ENCODE measurements at regions not wholly inside any gene's neighbourhood (a gene's known extent, or its start where the extent isn't known, plus 50 kb on each side); places are given as distances from the start of the nearest gene placed in this dataset.

DNA sequence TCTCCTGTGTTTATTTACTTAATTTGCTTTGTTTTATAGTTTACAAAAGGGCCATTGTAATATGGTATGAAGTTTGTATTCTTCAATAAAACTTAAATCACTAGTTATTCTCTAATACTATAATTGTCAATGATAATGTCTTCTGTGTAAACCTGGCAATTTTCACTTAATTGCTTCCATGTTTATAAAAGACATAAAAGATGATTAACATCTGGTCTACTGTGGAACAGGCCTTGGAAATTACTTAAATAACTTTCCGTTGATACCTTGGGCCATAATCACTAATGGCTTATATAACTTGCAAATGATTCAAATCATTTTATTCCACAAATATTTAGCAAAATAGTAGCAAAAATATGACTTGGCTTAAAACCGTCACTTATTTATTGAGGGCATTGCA lies 743.8 kb downstream of the DSC3 start:
- no peaks in the 10 kb centered on the region for H3K4me1 Mint-ChIP-seq
- Histone ChIP-seq H3K4me2 (no peak overlapping the region), H3K9ac (no peak overlapping the region), H3K9me3 (ENCODE audit: low read depth) (no peaks in the 10 kb centered on the region), H3K79me2 (ENCODE audit: low read depth) (no peaks in the 10 kb centered on the region), H4K20me1 (ENCODE audit: low read depth) (no peaks in the 10 kb centered on the region), H3K4me3 (no peak overlapping the region), H3K4me1 (no peaks in the 10 kb centered on the region), H3K27ac (no peak overlapping the region), H3K27me3 (no peaks in the 10 kb centered on the region), H3K36me3 (no peaks in the 10 kb centered on the region), H2AFZ (replicated peaks) (no peak overlapping the region), H3F3A (ENCODE audit: low read depth) (no peaks in the 10 kb centered on the region)
- H3K9me3 Mint-ChIP-seq: peaks cover 5% of the 10 kb centered on the region
- DNase-seq (ENCODE audit: low spot score): no peak
- no peaks in the 10 kb centered on the region for H3K36me3 Mint-ChIP-seq
- H3K27ac Mint-ChIP-seq: no peak overlapping the region
- no peak overlapping the region for H3K4me3 Mint-ChIP-seq
- TF ChIP-seq EZH2 (IDR thresholded peaks at IDR 0.05) (no peak), EZH2phosphoT487 (IDR thresholded peaks at IDR 0.05) (no peak)
- TF ChIP-seq, protein P1, sequence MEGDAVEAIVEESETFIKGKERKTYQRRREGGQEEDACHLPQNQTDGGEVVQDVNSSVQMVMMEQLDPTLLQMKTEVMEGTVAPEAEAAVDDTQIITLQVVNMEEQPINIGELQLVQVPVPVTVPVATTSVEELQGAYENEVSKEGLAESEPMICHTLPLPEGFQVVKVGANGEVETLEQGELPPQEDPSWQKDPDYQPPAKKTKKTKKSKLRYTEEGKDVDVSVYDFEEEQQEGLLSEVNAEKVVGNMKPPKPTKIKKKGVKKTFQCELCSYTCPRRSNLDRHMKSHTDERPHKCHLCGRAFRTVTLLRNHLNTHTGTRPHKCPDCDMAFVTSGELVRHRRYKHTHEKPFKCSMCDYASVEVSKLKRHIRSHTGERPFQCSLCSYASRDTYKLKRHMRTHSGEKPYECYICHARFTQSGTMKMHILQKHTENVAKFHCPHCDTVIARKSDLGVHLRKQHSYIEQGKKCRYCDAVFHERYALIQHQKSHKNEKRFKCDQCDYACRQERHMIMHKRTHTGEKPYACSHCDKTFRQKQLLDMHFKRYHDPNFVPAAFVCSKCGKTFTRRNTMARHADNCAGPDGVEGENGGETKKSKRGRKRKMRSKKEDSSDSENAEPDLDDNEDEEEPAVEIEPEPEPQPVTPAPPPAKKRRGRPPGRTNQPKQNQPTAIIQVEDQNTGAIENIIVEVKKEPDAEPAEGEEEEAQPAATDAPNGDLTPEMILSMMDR (IDR thresholded peaks at IDR 0.05): no peak
- peaks cover 4% of the 10 kb centered on the region for H3K27me3 Mint-ChIP-seq (ENCODE audit: insufficient read depth, low read depth)

DNA sequence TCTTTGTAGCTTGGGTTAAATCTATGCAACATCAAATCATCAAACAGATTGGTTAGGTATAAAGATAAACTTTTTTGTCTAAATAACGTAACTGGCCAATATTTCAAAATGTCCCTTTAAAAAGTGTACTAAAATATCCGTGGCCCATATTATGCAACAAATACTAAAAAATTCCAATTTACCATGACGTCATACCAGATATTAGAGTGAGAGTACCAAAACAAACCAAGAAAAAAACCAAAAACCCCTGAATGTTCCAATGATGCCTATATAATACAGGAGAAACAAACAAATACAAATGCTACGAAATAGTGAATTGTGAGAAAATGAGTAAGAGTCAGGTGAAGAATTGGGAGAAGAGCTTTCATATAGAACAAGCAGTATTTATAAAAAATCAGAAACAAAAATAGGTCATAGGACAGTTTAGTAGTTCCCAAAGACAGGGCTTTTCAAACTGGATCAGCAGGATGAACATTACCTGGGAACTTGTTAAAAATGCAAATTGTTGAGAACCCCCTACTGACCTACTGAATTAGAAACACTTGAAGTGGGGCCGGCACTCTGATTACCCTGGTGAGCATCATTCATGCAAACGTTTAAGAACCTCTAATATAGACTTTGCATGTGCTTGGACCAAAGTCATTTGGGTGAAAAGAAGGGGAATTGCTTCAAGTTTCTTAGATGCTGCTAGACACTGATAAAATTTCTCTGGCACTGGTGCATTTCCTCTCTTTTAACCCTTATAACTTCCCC lies 753.7 kb downstream of the DSC3 start:
- Histone ChIP-seq H3K9me3 (ENCODE audit: low read depth) (no peaks in the 10 kb centered on the region), H3K4me3 (no peak overlapping the region), H3K4me2 (no peak overlapping the region), H4K20me1 (ENCODE audit: low read depth) (no peaks in the 10 kb centered on the region), H3K36me3 (no peaks in the 10 kb centered on the region), H3K9ac (no peak overlapping the region), H3K27me3 (no peaks in the 10 kb centered on the region), H2AFZ (replicated peaks) (peak overlapping the region; percentile 59), H3K27ac (no peak overlapping the region), H3F3A (ENCODE audit: low read depth) (no peaks in the 10 kb centered on the region), H3K79me2 (ENCODE audit: low read depth) (no peaks in the 10 kb centered on the region), H3K4me1 (peaks cover 9% of the 10 kb centered on the region)
- H3K36me3 Mint-ChIP-seq: no peaks in the 10 kb centered on the region
- no peaks in the 10 kb centered on the region for H3K27me3 Mint-ChIP-seq (ENCODE audit: insufficient read depth, low read depth)
- peak; percentile 9 for DNase-seq (ENCODE audit: low spot score)
- H3K4me1 Mint-ChIP-seq: no peaks in the 10 kb centered on the region
- H3K4me3 Mint-ChIP-seq: no peak overlapping the region
- H3K9me3 Mint-ChIP-seq: no peaks in the 10 kb centered on the region
- TF ChIP-seq, protein P1 (IDR thresholded peaks at IDR 0.05): no peak
- TF ChIP-seq EZH2phosphoT487 (IDR thresholded peaks at IDR 0.05): no peak
- no peak for TF ChIP-seq EZH2 (IDR thresholded peaks at IDR 0.05)
- H3K27ac Mint-ChIP-seq: no peak overlapping the region

DNA sequence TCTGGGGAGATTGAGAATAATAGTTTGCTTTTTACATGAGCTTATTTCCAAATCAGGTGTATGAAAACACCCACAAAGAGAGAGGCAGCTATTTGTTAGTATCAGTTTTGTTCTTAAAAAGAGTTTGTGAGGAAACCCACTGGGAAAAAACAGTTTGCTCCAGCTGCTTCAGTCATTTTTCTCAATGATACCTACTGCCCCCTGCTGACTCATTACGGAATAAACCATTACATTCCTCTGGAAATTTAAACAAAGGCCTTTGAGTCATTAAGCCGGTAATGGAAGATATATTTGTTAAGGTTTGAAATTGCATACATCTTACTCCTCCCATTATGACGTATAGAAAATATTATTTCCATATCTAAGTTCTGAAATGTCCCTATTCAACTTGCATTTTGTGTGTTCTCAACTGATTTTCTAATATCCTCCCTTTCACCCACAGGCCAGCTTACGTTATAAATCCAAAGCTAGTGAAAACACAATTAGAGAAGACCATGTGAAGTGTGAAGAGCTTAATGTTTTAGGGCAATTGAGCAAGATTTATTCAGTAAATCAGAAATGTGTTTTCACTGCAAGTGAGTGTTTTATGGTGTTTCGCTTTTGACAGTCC lies 761.6 kb downstream of the DSC3 start:
- Histone ChIP-seq H3K4me2 (no peak overlapping the region), H4K20me1 (ENCODE audit: low read depth) (no peaks in the 10 kb centered on the region), H3K27ac (no peak overlapping the region), H3K9ac (no peak overlapping the region), H3F3A (ENCODE audit: low read depth) (no peaks in the 10 kb centered on the region), H3K4me1 (peaks cover 4% of the 10 kb centered on the region), H2AFZ (replicated peaks) (peak overlapping the region; percentile 68), H3K9me3 (ENCODE audit: low read depth) (no peaks in the 10 kb centered on the region), H3K79me2 (ENCODE audit: low read depth) (no peaks in the 10 kb centered on the region), H3K4me3 (no peak overlapping the region), H3K27me3 (no peaks in the 10 kb centered on the region), H3K36me3 (no peaks in the 10 kb centered on the region)
- Mint-ChIP-seq H3K4me1 (no peaks in the 10 kb centered on the region), H3K27me3 (ENCODE audit: insufficient read depth, low read depth) (no peaks in the 10 kb centered on the region), H3K4me3 (no peak overlapping the region), H3K36me3 (no peaks in the 10 kb centered on the region), H3K9me3 (no peaks in the 10 kb centered on the region), H3K27ac (no peak overlapping the region)
- peak; percentile 75 for DNase-seq (ENCODE audit: low spot score)
- TF ChIP-seq EZH2 (IDR thresholded peaks at IDR 0.05) (no peak), EZH2phosphoT487 (IDR thresholded peaks at IDR 0.05) (no peak)
- TF ChIP-seq, protein P1 (IDR thresholded peaks at IDR 0.05): peak; percentile 83
